Spleen (tissue), 11 donors: ENCODE measurements at regions not wholly inside any gene's neighbourhood (a gene's known extent, or its start where the extent isn't known, plus 50 kb on each side); places are given as distances from the start of the nearest gene placed in this dataset.

Source experiments
- DNase-seq: peaks from one replicate; pipeline ENCODE4 v3.0.0-alpha.2; 2020
- H3K27ac ChIP-seq, 8 donors: fragments of 200-600 bp; sonication (generic) in 7 of 8; 1 replicate in 4 of 8; 2 replicates in 4 of 8; pipeline versions ENCODE4 v1.5.0 to v1.8.0; 2016 to 2021; ENCODE audit warnings: inconsistent platforms in 4 of 8, mild to moderate bottlenecking in 4 of 8, moderate library complexity in 1 of 8
- H3K27me3 ChIP-seq, 7 donors: fragments of 200-600 bp; sonication (generic) in 6 of 7; replicated peaks in 1 of 7; 1 replicate in 4 of 7; 2 replicates in 3 of 7; pipeline versions ENCODE4 v1.5.0 to v1.8.0; 2016 to 2021; ENCODE audit warnings: inconsistent platforms in 3 of 7, mild to moderate bottlenecking in 1 of 7
- H3K36me3 ChIP-seq, 6 donors: fragments of 200-600 bp; sonication (generic) in 5 of 6; 1 replicate in 4 of 6; 2 replicates in 2 of 6; pipeline versions ENCODE4 v1.5.0 to v1.8.0; 2016 to 2021; ENCODE audit warnings: inconsistent platforms in 2 of 6
- H3K4me1 ChIP-seq, 6 donors: fragments of 200-600 bp; sonication (generic) in 5 of 6; 1 replicate in 3 of 6; 2 replicates in 3 of 6; pipeline versions ENCODE4 v1.5.0 to v1.8.0; 2016 to 2021; ENCODE audit warnings: inconsistent platforms in 3 of 6
- H3K4me3 ChIP-seq, 8 donors: fragments of 200-600 bp; sonication (generic) in 7 of 8; 1 replicate in 4 of 8; 2 replicates in 4 of 8; pipeline versions ENCODE4 v1.5.0 to v1.8.0; 2016 to 2021; ENCODE audit warnings: inconsistent platforms in 4 of 8, mild to moderate bottlenecking in 4 of 8, moderate library complexity in 2 of 8
- H3K9me3 ChIP-seq, 8 donors: fragments of 200-600 bp; sonication (generic) in 7 of 8; 1 replicate in 4 of 8; 2 replicates in 4 of 8; pipeline versions ENCODE4 v1.5.0 to v1.8.0; 2016 to 2021; ENCODE audit warnings: inconsistent platforms in 4 of 8
- POLR2A ChIP-seq, 3 donors: fragments of 450-650 bp; IDR thresholded peaks; one replicate each; pipeline ENCODE4 v1.5.1; 2017; ENCODE audit warnings: antibody characterized with exemption in 3 of 3, mild to moderate bottlenecking in 1 of 3
- POLR2AphosphoS5 ChIP-seq, 3 donors: sonication (generic); formaldehyde crosslinking; IDR thresholded peaks; one replicate each; pipeline ENCODE4 v1.5.1; 2017; ENCODE audit warnings: antibody characterized with exemption in 3 of 3
- WGBS, 5 donors: extraction: QIAGEN DNeasy Blood & Tissue Kit in 3 of 5; methylation state at CpG; one replicate each; pipeline versions ENCODE4 v1.1.5 to v1.1.7; 2013 to 2018; 5-methylcytosine and 5-hydroxymethylcytosine counted together
- intact Hi-C: fragments of 100-400 bp; cut with DNase I; formaldehyde crosslinking; loops from one replicate; pipeline ENCODE4 v1.15.0; 2023; ENCODE audit warnings: low total_unique reads
- TF ChIP-seq, protein P1 (sequence below), 11 experiments: fragments of 200-600 bp in 7 of 11; fragments of 450-650 bp in 4 of 11; sonication (generic) in 4 of 11; IDR thresholded peaks in 8 of 11; conservative IDR thresholded peaks in 3 of 11; 1 replicate in 7 of 11; 2 replicates in 4 of 11; pipeline versions ENCODE4 v1.4.0 to v1.8.0; 2016 to 2021; ENCODE audit warnings: antibody characterized with exemption in 11 of 11, inconsistent platforms in 4 of 11, mild to moderate bottlenecking in 1 of 11
- donor health status: healthy with polysubstance abuse.
- donor health status: DM: no; HTN: no; CAD: no; lungs with moderate emphysema.
- donor health status: DM: no; HTN: no; CAD: no.
- donor health status: Bipolar disorder and iron deficiency.
- donor health status: healthy.
- donor health status: DM: no; HTN: no; CAD: no.
- donor health status: DM: yes; HTN: yes; CAD: no.

- no peaks in the 10 kb centered on the region for H3K36me3 ChIP-seq
- H3K27me3 ChIP-seq: no peaks in the 10 kb centered on the region
- TF ChIP-seq POLR2A (IDR thresholded peaks at IDR 0.05) (no peak), POLR2AphosphoS5 (IDR thresholded peaks at IDR 0.05) (no peak)
- TF ChIP-seq, protein P1, sequence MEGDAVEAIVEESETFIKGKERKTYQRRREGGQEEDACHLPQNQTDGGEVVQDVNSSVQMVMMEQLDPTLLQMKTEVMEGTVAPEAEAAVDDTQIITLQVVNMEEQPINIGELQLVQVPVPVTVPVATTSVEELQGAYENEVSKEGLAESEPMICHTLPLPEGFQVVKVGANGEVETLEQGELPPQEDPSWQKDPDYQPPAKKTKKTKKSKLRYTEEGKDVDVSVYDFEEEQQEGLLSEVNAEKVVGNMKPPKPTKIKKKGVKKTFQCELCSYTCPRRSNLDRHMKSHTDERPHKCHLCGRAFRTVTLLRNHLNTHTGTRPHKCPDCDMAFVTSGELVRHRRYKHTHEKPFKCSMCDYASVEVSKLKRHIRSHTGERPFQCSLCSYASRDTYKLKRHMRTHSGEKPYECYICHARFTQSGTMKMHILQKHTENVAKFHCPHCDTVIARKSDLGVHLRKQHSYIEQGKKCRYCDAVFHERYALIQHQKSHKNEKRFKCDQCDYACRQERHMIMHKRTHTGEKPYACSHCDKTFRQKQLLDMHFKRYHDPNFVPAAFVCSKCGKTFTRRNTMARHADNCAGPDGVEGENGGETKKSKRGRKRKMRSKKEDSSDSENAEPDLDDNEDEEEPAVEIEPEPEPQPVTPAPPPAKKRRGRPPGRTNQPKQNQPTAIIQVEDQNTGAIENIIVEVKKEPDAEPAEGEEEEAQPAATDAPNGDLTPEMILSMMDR (IDR thresholded peaks at IDR 0.05 in 8 of 11, conservative IDR thresholded peaks at IDR 0.05 in 3 of 11): no peak
- H3K27ac ChIP-seq: no peak overlapping the region
- no peak for DNase-seq
- intact Hi-C loops: no loop called here
- no peaks in the 10 kb centered on the region for H3K9me3 ChIP-seq
- no peaks in the 10 kb centered on the region for H3K4me1 ChIP-seq
- no peak overlapping the region for H3K4me3 ChIP-seq
These were observed 1183.9 kb downstream of the SLITRK1 start for GRCh38 chr13:82698383-82698782.

GRCh38 chr13:82693607-82694006 lies 1188.7 kb downstream of the SLITRK1 start:
- Histone ChIP-seq H3K27me3 (no peaks in the 10 kb centered on the region), H3K9me3 (no peaks in the 10 kb centered on the region), H3K27ac (no peak overlapping the region), H3K36me3 (no peaks in the 10 kb centered on the region), H3K4me3 (no peak overlapping the region), H3K4me1 (peaks cover 0 to 4% (median 1%) of the 10 kb centered on the region in 6 donors)
- intact Hi-C loops: no loop called here
- WGBS, 5 donors: 85 to 98% (median 93%) methylated on average over 1 of the region's 1 CpG
- TF ChIP-seq, protein P1 (IDR thresholded peaks at IDR 0.05 in 8 of 11, conservative IDR thresholded peaks at IDR 0.05 in 3 of 11): no peak
- no peak for TF ChIP-seq POLR2AphosphoS5 (IDR thresholded peaks at IDR 0.05)
- no peak for TF ChIP-seq POLR2A (IDR thresholded peaks at IDR 0.05)
- no peak for DNase-seq

GRCh38 chr13:82688400-82688994 lies 1193.8 kb downstream of the SLITRK1 start:
- DNase-seq: no peak
- Histone ChIP-seq H3K4me1 (peaks cover 0 to 13% (median 2%) of the 10 kb centered on the region in 6 donors), H3K36me3 (no peaks in the 10 kb centered on the region), H3K4me3 (peak overlapping the region in 6 of 8 donors; percentile 4 to 56 (median 21)), H3K27me3 (no peaks in the 10 kb centered on the region), H3K9me3 (peaks cover 0 to 5% (median under 1%) of the 10 kb centered on the region in 8 donors), H3K27ac (peak overlapping the region in 5 of 8 donors; percentile 12 to 53 (median 34))
- WGBS, 5 donors: 12 to 24% (median 18%) methylated on average over 2 of the region's 2 CpGs
- intact Hi-C loops: no loop called here
- no peak for TF ChIP-seq POLR2AphosphoS5 (IDR thresholded peaks at IDR 0.05)
- TF ChIP-seq POLR2A (IDR thresholded peaks at IDR 0.05): no peak
- TF ChIP-seq, protein P1 (IDR thresholded peaks at IDR 0.05 in 8 of 11, conservative IDR thresholded peaks at IDR 0.05 in 3 of 11): no peak

DNA sequence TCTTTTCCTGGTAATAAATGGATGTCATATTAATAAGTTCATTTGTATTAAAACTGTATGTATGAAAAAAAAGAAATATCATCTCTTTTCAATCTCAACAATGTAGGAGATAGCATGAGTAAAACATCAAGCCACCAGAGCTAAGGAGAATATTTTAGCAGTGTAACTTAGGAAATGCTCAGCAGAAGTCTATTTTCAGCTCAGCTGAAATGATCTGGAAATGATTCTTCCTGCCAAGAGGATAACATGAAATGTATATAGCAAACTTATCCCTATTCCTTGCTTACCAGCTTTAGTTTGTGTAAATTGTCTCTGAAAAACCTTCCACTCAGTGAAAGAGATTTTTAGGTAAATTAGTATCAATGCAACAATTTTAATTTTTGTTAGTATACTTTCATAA lies 1194.4 kb downstream of the SLITRK1 start:
- peak overlapping the region in 2 of 8 donors; percentile 28 to 56 for H3K4me3 ChIP-seq
- H3K36me3 ChIP-seq: no peaks in the 10 kb centered on the region
- no peak for TF ChIP-seq POLR2AphosphoS5 (IDR thresholded peaks at IDR 0.05)
- TF ChIP-seq, protein P1 (IDR thresholded peaks at IDR 0.05 in 8 of 11, conservative IDR thresholded peaks at IDR 0.05 in 3 of 11): no peak
- no peak for TF ChIP-seq POLR2A (IDR thresholded peaks at IDR 0.05)
- H3K27ac ChIP-seq: peak overlapping the region in 4 of 8 donors; percentile 12 to 53 (median 30)
- H3K9me3 ChIP-seq: peaks cover 0 to 11% (median 1%) of the 10 kb centered on the region in 8 donors
- no peaks in the 10 kb centered on the region for H3K27me3 ChIP-seq
- intact Hi-C loops: no loop called here
- no peak for DNase-seq
- H3K4me1 ChIP-seq: peaks cover 0 to 13% (median 2%) of the 10 kb centered on the region in 6 donors
